Left ventricle myocardium inferior (tissue), 1 donor: ENCODE measurements at regions not wholly inside any gene's neighbourhood (a gene's known extent, or its start where the extent isn't known, plus 50 kb on each side); places are given as distances from the start of the nearest gene placed in this dataset.
"Not testable (repeated sequence)": the region's sequence is repeated elsewhere in the genome, so short reads cannot be mapped to it uniquely, and the experiment has no call there.

Source experiments
- DNase-seq: peaks from one replicate; pipeline ENCODE4 v3.0.0-alpha.2; 2020
- H3K27ac ChIP-seq: fragments of 200-600 bp; replicated peaks from 2 replicates; pipeline ENCODE4 v1.8.0; 2021
- H3K27me3 ChIP-seq: fragments of 200-600 bp; 2 replicates; pipeline ENCODE4 v1.8.0; 2021; ENCODE audit warnings: low read depth
- H3K36me3 ChIP-seq: fragments of 200-600 bp; 2 replicates; pipeline ENCODE4 v1.8.0; 2021
- H3K4me1 ChIP-seq: fragments of 200-600 bp; 2 replicates; pipeline ENCODE4 v1.8.0; 2021
- H3K4me3 ChIP-seq: fragments of 200-600 bp; 2 replicates; pipeline ENCODE4 v1.8.0; 2021; ENCODE audit warnings: mild to moderate bottlenecking, moderate library complexity
- H3K9me3 ChIP-seq: fragments of 200-600 bp; replicated peaks from 2 replicates; pipeline ENCODE4 v1.8.0; 2021
- CTCF ChIP-seq: fragments of 200-600 bp; IDR thresholded peaks from 2 replicates; pipeline ENCODE4 v1.8.0; 2021; ENCODE audit warnings: antibody characterized with exemption, mild to moderate bottlenecking, borderline replicate concordance
- intact Hi-C: fragments of 100-400 bp; cut with micrococcal nuclease; formaldehyde crosslinking; loops from one replicate; pipeline ENCODE4 v1.11.0; 2022
- donor health status: DM: no; HTN: yes; CAD: no; lungs with severe emphysema.

DNA sequence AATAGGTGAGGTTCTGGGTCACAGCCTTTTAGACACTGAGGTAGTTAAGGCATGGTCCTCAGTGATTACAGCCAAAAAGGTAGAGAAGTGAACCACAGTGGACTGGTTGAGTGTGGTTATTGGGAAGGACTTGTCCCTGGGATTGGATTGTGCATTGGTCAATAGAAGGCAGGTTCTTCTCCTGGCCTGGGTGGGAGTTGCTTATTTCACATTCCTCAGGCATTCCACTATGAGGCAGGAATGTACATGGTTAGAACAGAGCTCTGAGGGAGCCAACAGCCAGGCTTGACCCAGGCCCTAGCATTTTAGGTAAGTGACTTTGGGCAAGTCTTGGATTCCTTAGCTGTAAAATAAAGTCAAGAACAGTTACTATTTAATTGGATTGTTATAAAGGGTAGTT, 97.9 kb upstream of the MARK1 start:
- Histone ChIP-seq H3K4me1 (no peaks in the 10 kb centered on the region), H3K4me3 (no peak overlapping the region), H3K27ac (no peak overlapping the region), H3K9me3 (no peaks in the 10 kb centered on the region), H3K36me3 (no peaks in the 10 kb centered on the region), H3K27me3 (no peaks in the 10 kb centered on the region)
- intact Hi-C loops = no loop called here
- DNase-seq = no peak
- no peak for TF ChIP-seq CTCF

GRCh38 chr1:220426989-220427388, 100.9 kb upstream of the MARK1 start:
- intact Hi-C loops = no loop called here
- TF ChIP-seq CTCF = no peak
- H3K4me3 ChIP-seq = no peak overlapping the region
- no peaks in the 10 kb centered on the region for H3K36me3 ChIP-seq
- no peaks in the 10 kb centered on the region for H3K9me3 ChIP-seq
- H3K27me3 ChIP-seq = no peaks in the 10 kb centered on the region
- H3K27ac ChIP-seq = no peak overlapping the region
- no peaks in the 10 kb centered on the region for H3K4me1 ChIP-seq
- DNase-seq = no peak

DNA sequence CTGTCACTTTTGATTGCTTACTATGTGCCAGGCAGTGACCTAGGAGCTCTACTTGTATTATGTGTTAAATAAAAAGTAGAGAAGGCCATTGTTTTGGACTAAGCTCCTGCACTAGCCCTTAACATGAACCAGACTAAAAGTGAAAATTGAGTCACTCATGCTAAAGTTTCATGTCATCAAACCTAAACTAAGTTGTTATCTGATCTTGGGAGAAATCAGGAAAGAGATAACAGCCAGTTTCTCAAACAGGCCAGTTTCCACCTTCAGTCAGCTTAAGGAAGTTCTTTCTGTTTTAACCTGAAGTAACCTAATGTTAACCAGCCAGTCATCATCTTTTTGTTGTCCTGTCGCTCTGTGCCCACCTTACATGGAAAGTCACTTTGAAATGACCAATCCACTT, 102.1 kb upstream of the MARK1 start:
- no peak for DNase-seq
- TF ChIP-seq CTCF = no peak
- H3K27ac ChIP-seq = no peak overlapping the region
- no peak overlapping the region for H3K4me3 ChIP-seq
- H3K4me1 ChIP-seq = no peaks in the 10 kb centered on the region
- no peaks in the 10 kb centered on the region for H3K27me3 ChIP-seq
- intact Hi-C loops = no loop called here
- no peaks in the 10 kb centered on the region for H3K36me3 ChIP-seq
- H3K9me3 ChIP-seq = no peaks in the 10 kb centered on the region

DNA sequence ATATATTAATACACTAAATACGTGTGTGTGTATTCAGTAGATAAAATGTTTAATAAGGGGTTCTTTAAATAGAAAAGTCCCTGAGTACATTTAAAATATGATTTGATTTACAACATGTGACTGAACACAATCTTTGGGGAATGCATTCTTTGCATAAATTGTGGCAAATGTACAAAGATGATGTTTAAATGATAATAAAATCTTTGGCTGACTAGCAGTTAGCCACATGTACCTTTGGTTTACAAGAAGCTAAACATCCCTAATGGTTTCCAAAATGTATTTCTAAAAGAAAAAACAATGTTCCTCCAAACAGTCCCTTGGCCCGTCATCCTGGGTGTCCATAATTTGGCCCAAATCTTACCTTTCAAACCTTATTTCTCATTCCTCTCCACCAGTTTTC, 106.4 kb upstream of the MARK1 start:
- H3K9me3 ChIP-seq = no peaks in the 10 kb centered on the region
- no peak overlapping the region for H3K4me3 ChIP-seq
- H3K4me1 ChIP-seq = no peaks in the 10 kb centered on the region
- H3K27ac ChIP-seq = no peak overlapping the region
- no peaks in the 10 kb centered on the region for H3K36me3 ChIP-seq
- intact Hi-C loops = no loop called here
- no peak for TF ChIP-seq CTCF
- no peak for DNase-seq
- no peaks in the 10 kb centered on the region for H3K27me3 ChIP-seq

DNA sequence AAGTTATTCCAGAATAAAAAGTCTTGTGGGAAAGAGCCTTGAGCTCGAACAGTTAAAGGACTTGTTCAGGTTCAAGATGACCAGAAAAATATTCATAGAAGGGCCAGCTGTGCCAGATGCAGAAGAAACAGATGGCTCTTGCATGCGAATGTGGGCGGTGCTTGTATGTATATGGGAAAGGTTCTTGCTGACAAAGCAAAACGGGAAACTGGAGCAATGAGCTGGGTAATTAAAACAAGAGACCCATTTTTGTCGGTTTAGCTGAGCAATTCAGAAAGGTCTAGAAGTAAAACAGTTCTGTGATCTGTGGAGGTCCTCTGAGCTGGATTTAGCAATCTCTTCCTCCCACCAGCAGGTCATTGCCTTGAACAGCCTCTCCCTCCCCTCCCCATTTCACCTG, 107.2 kb upstream of the MARK1 start:
- intact Hi-C loops = no loop called here
- Histone ChIP-seq H3K27ac (no peak overlapping the region), H3K27me3 (no peaks in the 10 kb centered on the region), H3K4me3 (no peak overlapping the region), H3K4me1 (no peaks in the 10 kb centered on the region), H3K9me3 (no peaks in the 10 kb centered on the region), H3K36me3 (no peaks in the 10 kb centered on the region)
- no peak for DNase-seq
- TF ChIP-seq CTCF = no peak

GRCh38 chr1:220412382-220412781, 115.6 kb upstream of the MARK1 start:
- DNase-seq, H3K27ac ChIP-seq, H3K4me3 ChIP-seq, H3K4me1 ChIP-seq, H3K9me3 ChIP-seq, intact Hi-C loops, H3K27me3 ChIP-seq, H3K36me3 ChIP-seq: not testable (repeated sequence)
